H9 (cell line): ENCODE measurements at regions not wholly inside any gene's neighbourhood (a gene's known extent, or its start where the extent isn't known, plus 50 kb on each side); places are given as distances from the start of the nearest gene placed in this dataset.
"Not testable (repeated sequence)": the region's sequence is repeated elsewhere in the genome, so short reads cannot be mapped to it uniquely, and the experiment has no call there.

Experiments used
- DNase-seq: peaks from one replicate; pipeline ENCODE4 v3.0.0-alpha.2; 2017
- H2AFZ ChIP-seq: one replicate; pipeline ENCODE4 v1.6.1; 2013; ENCODE audit warnings: mild to moderate bottlenecking, low read length, control low read depth, moderate library complexity
- H2AK5ac ChIP-seq: 2 replicates; pipeline ENCODE4 v1.6.1; 2013; ENCODE audit warnings: low read length, control low read depth, mixed read lengths; ENCODE audit not compliant: insufficient read length
- H2BK120ac ChIP-seq: one replicate; pipeline ENCODE4 v1.6.1; 2013; ENCODE audit warnings: low read depth, mild to moderate bottlenecking, low read length, control low read depth, inconsistent platforms; ENCODE audit not compliant: poor library complexity, severe bottlenecking
- H2BK12ac ChIP-seq: 2 replicates; pipeline ENCODE4 v1.6.1; 2013; ENCODE audit warnings: low read length, control low read depth, mixed read lengths, low read depth; ENCODE audit not compliant: insufficient read length
- H2BK15ac ChIP-seq: 2 replicates; pipeline ENCODE4 v1.6.1; 2013; ENCODE audit warnings: low read depth, low read length, control low read depth
- H2BK20ac ChIP-seq: one replicate; pipeline ENCODE4 v1.6.1; 2013; ENCODE audit warnings: low read depth, mild to moderate bottlenecking, low read length, control low read depth, inconsistent platforms; ENCODE audit not compliant: poor library complexity, severe bottlenecking
- H2BK5ac ChIP-seq: 2 replicates; pipeline ENCODE4 v1.6.1; 2013; ENCODE audit warnings: low read length, control low read depth, mixed read lengths; ENCODE audit not compliant: insufficient read length
- H3K14ac ChIP-seq: 2 replicates; pipeline ENCODE4 v1.6.1; 2013; ENCODE audit warnings: low read length, control low read depth; ENCODE audit not compliant: insufficient read depth
- H3K18ac ChIP-seq: 2 replicates; pipeline ENCODE4 v1.6.1; 2013; ENCODE audit warnings: low read depth, mild to moderate bottlenecking, mixed read lengths, low read length, control low read depth; ENCODE audit not compliant: insufficient read length
- H3K23ac ChIP-seq: 2 replicates; pipeline ENCODE4 v1.6.1; 2013; ENCODE audit warnings: low read length, control low read depth, mixed read lengths, low read depth; ENCODE audit not compliant: insufficient read length
- H3K23me2 ChIP-seq: 2 replicates; pipeline ENCODE4 v1.6.1; 2013; ENCODE audit warnings: low read depth, mild to moderate bottlenecking, mixed read lengths, low read length, control low read depth; ENCODE audit not compliant: insufficient read length, poor library complexity, severe bottlenecking
- H3K27ac ChIP-seq: 2 replicates; pipeline ENCODE4 v1.5.1; 2013; ENCODE audit warnings: low read length, control low read depth, mixed read lengths, low read depth; ENCODE audit not compliant: insufficient read length
- H3K27me3 ChIP-seq: 2 replicates; pipeline ENCODE4 v1.6.1; 2013; ENCODE audit warnings: low read length, control low read depth, inconsistent platforms; ENCODE audit not compliant: insufficient read depth
- H3K4ac ChIP-seq: 2 replicates; pipeline ENCODE4 v1.6.1; 2013; ENCODE audit warnings: low read depth, mild to moderate bottlenecking, control low read depth, inconsistent platforms, low read length, moderate library complexity
- H3K4me1 ChIP-seq: 2 replicates; pipeline ENCODE4 v1.6.1; 2013; ENCODE audit warnings: low read length, control low read depth, inconsistent platforms; ENCODE audit not compliant: insufficient read depth
- H3K4me2 ChIP-seq: 2 replicates; pipeline ENCODE4 v1.6.1; 2013; ENCODE audit warnings: low read length, control low read depth, mixed read lengths; ENCODE audit not compliant: insufficient read length, insufficient read depth
- H3K56ac ChIP-seq: 2 replicates; pipeline ENCODE4 v1.6.1; 2013; ENCODE audit warnings: low read depth, mild to moderate bottlenecking, mixed read lengths, low read length, control low read depth; ENCODE audit not compliant: insufficient read length
- H3K79me1 ChIP-seq: 2 replicates; pipeline ENCODE4 v1.6.1; 2013; ENCODE audit warnings: low read depth, mild to moderate bottlenecking, moderate library complexity, low read length, control low read depth, inconsistent platforms; ENCODE audit not compliant: insufficient read depth, poor library complexity, severe bottlenecking
- H3K79me2 ChIP-seq: 2 replicates; pipeline ENCODE4 v1.6.1; 2013; ENCODE audit warnings: low read length, control low read depth, inconsistent platforms; ENCODE audit not compliant: insufficient read depth
- H3K9ac ChIP-seq: 2 replicates; pipeline ENCODE4 v1.6.1; 2013; ENCODE audit warnings: low read length, control low read depth, mixed read lengths; ENCODE audit not compliant: insufficient read length; ENCODE audit errors: extremely low read depth
- H3K9me3 ChIP-seq: one replicate; pipeline ENCODE4 v1.6.1; 2013; ENCODE audit warnings: low read depth, low read length, inconsistent platforms; ENCODE audit not compliant: control insufficient read depth
- H3T11ph ChIP-seq: one replicate; pipeline ENCODE4 v1.6.1; 2013; ENCODE audit warnings: mild to moderate bottlenecking, low read length, control low read depth, inconsistent platforms
- H4K20me1 ChIP-seq: one replicate; pipeline ENCODE4 v1.6.1; 2013; ENCODE audit not compliant: control insufficient read depth, insufficient read length, insufficient read depth
- H4K5ac ChIP-seq: 2 replicates; pipeline ENCODE4 v1.6.1; 2013; ENCODE audit warnings: low read depth, mild to moderate bottlenecking, mixed read lengths, low read length, control low read depth; ENCODE audit not compliant: insufficient read length
- H4K8ac ChIP-seq: replicated peaks from 2 replicates; pipeline ENCODE4 v1.6.1; 2013; ENCODE audit warnings: low read length, control low read depth, mixed read lengths, low read depth; ENCODE audit not compliant: insufficient read length
- H4K91ac ChIP-seq: 2 replicates; pipeline ENCODE4 v1.6.1; 2013; ENCODE audit warnings: low read depth, mild to moderate bottlenecking, moderate library complexity, mixed read lengths, low read length, control low read depth; ENCODE audit not compliant: insufficient read length
- H3K27ac Mint-ChIP-seq, 3 experiments: 2 replicates in 2 of 3; 3 replicates in 1 of 3; pipeline ENCODE4 v1.8.0; 2020 to 2021; ENCODE audit warnings: mixed read lengths in 3 of 3, mild to moderate bottlenecking in 1 of 3, moderate library complexity in 1 of 3
- H3K27me3 Mint-ChIP-seq: 2 replicates; pipeline ENCODE4 v1.8.0; 2021; ENCODE audit warnings: low read depth, mild to moderate bottlenecking, moderate library complexity, mixed read lengths
- H3K36me3 Mint-ChIP-seq, 3 experiments: 2 replicates in 2 of 3; 3 replicates in 1 of 3; pipeline ENCODE4 v1.8.0; 2020 to 2021; ENCODE audit warnings: low read depth in 3 of 3, mixed read lengths in 3 of 3; ENCODE audit not compliant: insufficient read depth in 1 of 3
- H3K4me1 Mint-ChIP-seq, 2 experiments: 2 replicates each; pipeline ENCODE4 v1.8.0; 2020; ENCODE audit warnings: mixed read lengths in 2 of 2
- H3K4me3 Mint-ChIP-seq, 2 experiments: 2 replicates in 1 of 2; 3 replicates in 1 of 2; pipeline ENCODE4 v1.8.0; 2020 to 2021; ENCODE audit warnings: mild to moderate bottlenecking in 2 of 2, mixed read lengths in 2 of 2, moderate library complexity in 1 of 2
- H3K9me3 Mint-ChIP-seq, 2 experiments: 2 replicates in 1 of 2; 3 replicates in 1 of 2; pipeline ENCODE4 v1.8.0; 2020; ENCODE audit warnings: mild to moderate bottlenecking in 2 of 2, mixed read lengths in 2 of 2, moderate library complexity in 1 of 2
- WGBS: extraction: QIAGEN DNeasy Blood & Tissue Kit; methylation state at CpG from one replicate; pipeline ENCODE4 v1.1.7; 2013; ENCODE audit warnings: missing lambda C conversion rate, low lambda C conversion rate, mixed read lengths; ENCODE audit not compliant: insufficient read length; ENCODE audit errors: extremely low coverage; 5-methylcytosine and 5-hydroxymethylcytosine counted together
- TF ChIP-seq, protein P1 (sequence below): fragments of 200-600 bp; sonication (generic); conservative IDR thresholded peaks from 3 replicates; pipeline ENCODE4 v1.8.0; 2021; ENCODE audit warnings: antibody characterized with exemption, mild to moderate bottlenecking

DNA sequence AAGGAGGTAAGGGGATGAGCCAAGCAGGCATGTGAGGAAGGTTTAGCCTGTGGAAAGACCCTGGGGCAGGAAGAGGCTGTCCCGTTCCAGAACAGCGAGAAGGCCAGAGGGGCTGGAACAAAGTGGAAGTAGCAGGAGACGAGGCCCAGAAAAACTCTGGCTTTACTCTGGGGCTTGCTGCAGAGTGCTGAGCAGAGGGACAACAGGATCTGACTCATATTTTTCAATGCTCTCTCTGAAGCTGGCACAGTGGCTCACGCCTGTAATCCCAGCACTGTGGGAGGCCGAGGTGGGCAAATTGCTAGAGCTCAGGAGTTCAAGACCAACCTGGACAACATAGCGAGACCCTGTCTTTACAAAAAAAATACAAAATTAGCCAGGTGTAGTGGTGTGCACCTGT is 52.4 kb upstream of the PAX7 start:
- Histone ChIP-seq H4K91ac (no peak overlapping the region), H3K9me3 (no peaks in the 10 kb centered on the region), H3K23ac (no peak overlapping the region), H4K20me1 (no peaks in the 10 kb centered on the region), H4K8ac (no peak overlapping the region), H3K4me1 (no peaks in the 10 kb centered on the region), H3K27ac (no peak overlapping the region), H3K23me2 (no peaks in the 10 kb centered on the region), H2BK20ac (no peak overlapping the region), H3K79me2 (no peaks in the 10 kb centered on the region), H3K18ac (no peak overlapping the region), H3K4ac (no peak overlapping the region), H3K9ac (no peak overlapping the region), H2AK5ac (no peak overlapping the region), H2AFZ (no peak overlapping the region), H2BK15ac (no peak overlapping the region), H3K14ac (no peak overlapping the region), H2BK5ac (no peak overlapping the region), H3K56ac (no peak overlapping the region), H3K79me1 (no peaks in the 10 kb centered on the region), H4K5ac (no peak overlapping the region), H3K4me2 (no peak overlapping the region), H3T11ph (no peak overlapping the region), H3K27me3 (no peaks in the 10 kb centered on the region), H2BK12ac (no peak overlapping the region), H2BK120ac (no peak overlapping the region)
- Mint-ChIP-seq H3K4me3 (no peak overlapping the region), H3K9me3 (no peaks in the 10 kb centered on the region; a peak in 1 of 5 replicates), H3K36me3 (no peaks in the 10 kb centered on the region), H3K4me1 (peaks cover 2 to 4% of the 10 kb centered on the region in 2 experiments), H3K27me3 (peaks cover 18% of the 10 kb centered on the region), H3K27ac (peak overlapping the region in 2 of 3 experiments; percentile 24 to 67; a peak in 4 of 7 replicates)
- no peak for DNase-seq
- WGBS: no CpG with 5 or more reads among the region's 6 CpGs
- TF ChIP-seq, protein P1, sequence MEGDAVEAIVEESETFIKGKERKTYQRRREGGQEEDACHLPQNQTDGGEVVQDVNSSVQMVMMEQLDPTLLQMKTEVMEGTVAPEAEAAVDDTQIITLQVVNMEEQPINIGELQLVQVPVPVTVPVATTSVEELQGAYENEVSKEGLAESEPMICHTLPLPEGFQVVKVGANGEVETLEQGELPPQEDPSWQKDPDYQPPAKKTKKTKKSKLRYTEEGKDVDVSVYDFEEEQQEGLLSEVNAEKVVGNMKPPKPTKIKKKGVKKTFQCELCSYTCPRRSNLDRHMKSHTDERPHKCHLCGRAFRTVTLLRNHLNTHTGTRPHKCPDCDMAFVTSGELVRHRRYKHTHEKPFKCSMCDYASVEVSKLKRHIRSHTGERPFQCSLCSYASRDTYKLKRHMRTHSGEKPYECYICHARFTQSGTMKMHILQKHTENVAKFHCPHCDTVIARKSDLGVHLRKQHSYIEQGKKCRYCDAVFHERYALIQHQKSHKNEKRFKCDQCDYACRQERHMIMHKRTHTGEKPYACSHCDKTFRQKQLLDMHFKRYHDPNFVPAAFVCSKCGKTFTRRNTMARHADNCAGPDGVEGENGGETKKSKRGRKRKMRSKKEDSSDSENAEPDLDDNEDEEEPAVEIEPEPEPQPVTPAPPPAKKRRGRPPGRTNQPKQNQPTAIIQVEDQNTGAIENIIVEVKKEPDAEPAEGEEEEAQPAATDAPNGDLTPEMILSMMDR: no peak

DNA sequence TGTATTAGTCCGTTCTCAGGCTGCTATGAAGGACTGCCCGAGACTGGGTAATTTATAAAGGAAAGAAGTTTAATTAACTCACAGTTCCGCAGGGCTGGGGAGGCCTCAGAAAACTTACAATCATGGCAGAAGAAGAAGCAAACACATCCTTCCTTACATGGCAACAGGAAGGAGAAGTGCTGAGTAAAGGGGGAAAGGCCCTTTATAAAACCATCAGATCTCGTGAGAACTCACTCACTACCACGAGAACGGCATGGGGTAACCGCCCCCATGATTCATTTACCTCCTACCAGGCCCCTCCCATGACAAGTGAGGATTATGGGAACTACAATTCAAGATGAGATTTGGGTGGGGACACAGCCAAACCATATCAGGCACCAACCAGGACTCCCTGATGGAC is 51.4 kb upstream of the PAX7 start:
- not testable (repeated sequence) for H3K4me3 Mint-ChIP-seq, H3K9ac ChIP-seq, H3K23me2 ChIP-seq, H3K79me2 ChIP-seq, H3K14ac ChIP-seq, H3K56ac ChIP-seq, H2AFZ ChIP-seq, H3K4me2 ChIP-seq, H4K91ac ChIP-seq, H3K9me3 ChIP-seq, H4K5ac ChIP-seq, DNase-seq, H2BK15ac ChIP-seq, H3T11ph ChIP-seq, H2BK12ac ChIP-seq, H3K27ac Mint-ChIP-seq, H3K18ac ChIP-seq, H3K27ac ChIP-seq, H3K4ac ChIP-seq, H3K9me3 Mint-ChIP-seq, H3K79me1 ChIP-seq, H4K20me1 ChIP-seq, H2AK5ac ChIP-seq, H2BK120ac ChIP-seq, H2BK5ac ChIP-seq, H3K4me1 Mint-ChIP-seq, H4K8ac ChIP-seq, H2BK20ac ChIP-seq, H3K27me3 ChIP-seq, H3K23ac ChIP-seq, H3K36me3 Mint-ChIP-seq, H3K4me1 ChIP-seq
- H3K27me3 Mint-ChIP-seq: peaks cover 14% of the 10 kb centered on the region
- WGBS: no CpG with 5 or more reads among the region's 7 CpGs
